H1 (cell line): ENCODE measurements at regions not wholly inside any gene's neighbourhood (a gene's known extent, or its start where the extent isn't known, plus 50 kb on each side); places are given as distances from the start of the nearest gene placed in this dataset.

ENCODE experiments used
- CTCF ChIA-PET: fragments of 300-600 bp; sonication (Branson Sonifier 250); formaldehyde crosslinking; loops from one replicate; lab custom pipeline; 2021; ENCODE audit not compliant: partially characterized antibody; lab: Charles Lee
- POLR2A ChIA-PET: fragments of 300-600 bp; sonication (Branson Sonifier 250); formaldehyde crosslinking; loops from one replicate; lab custom pipeline; 2021; ENCODE audit warnings: inconsistent platforms; ENCODE audit not compliant: partially characterized antibody; lab: Charles Lee
- DNase-seq, 2 experiments: peaks; one replicate each; pipeline versions ENCODE4 v3.0.0 to v3.0.0-alpha.2; 2010 to 2022; ENCODE audit warnings: low spot score in 2 of 2, low read depth in 1 of 2, mixed read lengths in 1 of 2
- FAIRE-seq: peaks from 2 replicates; lab custom pipeline; 2011; peaks lifted over from hg19 to GRCh38; lab: Jason Lieb, UNC
- H2AFZ ChIP-seq: 2 replicates; pipeline ENCODE4 v1.8.1; 2012; ENCODE audit warnings: low read length, inconsistent platforms
- H2AK5ac ChIP-seq: 2 replicates; pipeline ENCODE4 v1.6.1; 2013; ENCODE audit warnings: low read depth, low read length
- H2BK120ac ChIP-seq: replicated peaks from 2 replicates; pipeline ENCODE3; 2013; ENCODE audit warnings: low read depth, low read length, inconsistent platforms
- H2BK12ac ChIP-seq: 2 replicates; pipeline ENCODE4 v1.6.1; 2013; ENCODE audit warnings: low read depth, low read length
- H2BK15ac ChIP-seq: 2 replicates; pipeline ENCODE4 v1.6.1; 2013; ENCODE audit warnings: low read length
- H2BK20ac ChIP-seq: 2 replicates; pipeline ENCODE4 v1.6.1; 2013; ENCODE audit warnings: low read length
- H2BK5ac ChIP-seq: 2 replicates; pipeline ENCODE4 v1.6.1; 2013; ENCODE audit warnings: low read depth, low read length
- H3K14ac ChIP-seq: 2 replicates; pipeline ENCODE4 v1.6.1; 2013; ENCODE audit warnings: inconsistent platforms; ENCODE audit not compliant: insufficient read length
- H3K18ac ChIP-seq: 2 replicates; pipeline ENCODE4 v1.6.1; 2013; ENCODE audit warnings: low read length; ENCODE audit errors: extremely low read depth
- H3K23ac ChIP-seq: 2 replicates; pipeline ENCODE4 v1.6.1; 2013; ENCODE audit warnings: inconsistent platforms; ENCODE audit not compliant: insufficient read length
- H3K23me2 ChIP-seq: 2 replicates; pipeline ENCODE4 v1.6.1; 2013; ENCODE audit warnings: low read depth, low read length
- H3K27ac ChIP-seq: 2 replicates; pipeline ENCODE4 v1.6.1; 2011; ENCODE audit warnings: low read depth, low read length, inconsistent platforms
- H3K27me3 ChIP-seq, 4 experiments: replicated peaks in 1 of 4; 1 replicate in 1 of 4; 2 replicates in 3 of 4; pipeline versions ENCODE4 v1.6.1 to v1.8.1; 2011 to 2013; ENCODE audit warnings: low read length in 3 of 4, mild to moderate bottlenecking in 3 of 4, inconsistent platforms in 2 of 4, mixed read lengths in 2 of 4, moderate library complexity in 1 of 4; ENCODE audit not compliant: control insufficient read depth in 3 of 4, insufficient read depth in 3 of 4; ENCODE audit errors: extremely low read depth in 1 of 4
- H3K36me3 ChIP-seq, 4 experiments: 2 replicates each; pipeline versions ENCODE4 v1.6.1 to v1.8.1; 2011 to 2013; ENCODE audit warnings: mild to moderate bottlenecking in 4 of 4, low read length in 3 of 4, moderate library complexity in 2 of 4, control low read depth in 1 of 4, inconsistent platforms in 1 of 4; ENCODE audit not compliant: insufficient read depth in 4 of 4, control insufficient read depth in 2 of 4
- H3K4ac ChIP-seq: replicated peaks from 2 replicates; pipeline ENCODE3; 2013; ENCODE audit warnings: low read length, low read depth, mixed read lengths, inconsistent platforms; ENCODE audit not compliant: insufficient read length
- H3K4me1 ChIP-seq, 4 experiments: replicated peaks in 1 of 4; 1 replicate in 1 of 4; 2 replicates in 3 of 4; pipeline versions ENCODE4 v1.6.1 to v1.8.1; 2011 to 2013; ENCODE audit warnings: low read length in 3 of 4, inconsistent platforms in 2 of 4, mixed read lengths in 1 of 4; ENCODE audit not compliant: insufficient read depth in 4 of 4, control insufficient read depth in 3 of 4
- H3K4me2 ChIP-seq, 2 experiments: 2 replicates each; pipeline versions ENCODE4 v1.6.1 to v1.8.1; 2011 to 2013; ENCODE audit warnings: low read depth in 2 of 2, low read length in 2 of 2, control low read depth in 1 of 2, inconsistent platforms in 1 of 2, mild to moderate bottlenecking in 1 of 2; ENCODE audit not compliant: insufficient read depth in 1 of 2
- H3K4me3 ChIP-seq, 4 experiments: fragments of 200-600, 300-600 bp in 1 of 4; sonication (generic), shearing (Covaris generic), sonication (Bioruptor Twin) in 1 of 4; 2 replicates each; pipeline versions ENCODE4 v1.5.1 to v1.8.1; 2011 to 2016; ENCODE audit warnings: low read length in 4 of 4, low read depth in 3 of 4, control low read depth in 2 of 4, inconsistent platforms in 2 of 4, mild to moderate bottlenecking in 2 of 4, mixed read lengths in 1 of 4, moderate library complexity in 1 of 4; ENCODE audit not compliant: insufficient read depth in 2 of 4; ENCODE audit errors: extremely low read depth in 1 of 4
- H3K56ac ChIP-seq: replicated peaks from 2 replicates; pipeline ENCODE3; 2013; ENCODE audit warnings: low read depth, mild to moderate bottlenecking, mixed read lengths, low read length, inconsistent platforms; ENCODE audit not compliant: insufficient read length
- H3K79me1 ChIP-seq: 2 replicates; pipeline ENCODE4 v1.6.1; 2013; ENCODE audit warnings: low read depth, low read length, control low read depth
- H3K79me2 ChIP-seq, 2 experiments: 2 replicates each; pipeline versions ENCODE4 v1.6.1 to v1.8.1; 2012 to 2013; ENCODE audit warnings: low read length in 2 of 2, mild to moderate bottlenecking in 2 of 2, inconsistent platforms in 1 of 2; ENCODE audit not compliant: insufficient read depth in 2 of 2, control insufficient read depth in 1 of 2
- H3K9ac ChIP-seq, 4 experiments: replicated peaks in 1 of 4; 1 replicate in 1 of 4; 2 replicates in 3 of 4; pipeline versions ENCODE4 v1.6.1 to v1.8.1; 2011 to 2013; ENCODE audit warnings: low read depth in 3 of 4, low read length in 3 of 4, control low read depth in 2 of 4, mild to moderate bottlenecking in 2 of 4, moderate library complexity in 2 of 4, inconsistent platforms in 1 of 4; ENCODE audit errors: extremely low read depth in 1 of 4
- H3K9me3 ChIP-seq, 2 experiments: 2 replicates each; pipeline versions ENCODE4 v1.6.1 to v1.8.1; 2012 to 2013; ENCODE audit warnings: mild to moderate bottlenecking in 2 of 2, moderate library complexity in 2 of 2, control low read depth in 1 of 2, inconsistent platforms in 1 of 2, low read depth in 1 of 2, low read length in 1 of 2, mixed read lengths in 1 of 2; ENCODE audit not compliant: insufficient read depth in 2 of 2
- H4K20me1 ChIP-seq, 2 experiments: replicated peaks in 1 of 2; 2 replicates each; pipeline versions ENCODE3 to v1.8.1; 2011 to 2013; ENCODE audit warnings: inconsistent platforms in 2 of 2, low read length in 2 of 2, mild to moderate bottlenecking in 1 of 2; ENCODE audit not compliant: insufficient read depth in 2 of 2, control insufficient read depth in 1 of 2
- H4K5ac ChIP-seq: 2 replicates; pipeline ENCODE4 v1.6.1; 2013; ENCODE audit warnings: low read length, low read depth, mixed read lengths, inconsistent platforms; ENCODE audit not compliant: insufficient read length
- H4K8ac ChIP-seq: 2 replicates; pipeline ENCODE4 v1.8.0; 2013; ENCODE audit warnings: mild to moderate bottlenecking, moderate library complexity, low read length, inconsistent platforms; ENCODE audit not compliant: insufficient read depth; ENCODE audit errors: extremely low read depth
- H4K91ac ChIP-seq: replicated peaks from 2 replicates; pipeline ENCODE3; 2013; ENCODE audit warnings: low read length, mixed read lengths, inconsistent platforms; ENCODE audit not compliant: insufficient read length
- CEBPB ChIP-seq: IDR thresholded peaks from 2 replicates; pipeline ENCODE4 v1.6.1; 2012; ENCODE audit warnings: low read depth, low read length
- SIN3A ChIP-seq, 2 experiments: IDR thresholded peaks in 1 of 2; conservative IDR thresholded peaks in 1 of 2; 2 replicates each; pipeline ENCODE4 v1.6.1; 2011 to 2012; ENCODE audit warnings: low read length in 2 of 2, improper control_type of control experiment in 1 of 2, low read depth in 1 of 2, mild to moderate bottlenecking in 1 of 2
- WGBS, 2 experiments: shearing (Covaris generic) in 1 of 2; methylation state at CpG; one replicate each; pipeline versions ENCODE4 v1.1.6 to v1.1.7; 2013 to 2015; ENCODE audit warnings: low lambda C conversion rate in 2 of 2, mixed read lengths in 2 of 2, inconsistent platforms in 1 of 2, low coverage in 1 of 2, missing lambda C conversion rate in 1 of 2; ENCODE audit not compliant: insufficient replicate concordance in 2 of 2, insufficient coverage in 1 of 2, insufficient read length in 1 of 2; ENCODE audit errors: extremely low coverage in 1 of 2, missing lambda C conversion rate in 1 of 2; 5-methylcytosine and 5-hydroxymethylcytosine counted together

- H3K4me3 ChIP-seq: no peak overlapping the region
Observed at GRCh38 chr1:34617321-34618118, 137.3 kb upstream of the GJB5 start.

More at GRCh38 chr1:34617321-34618118, 137.3 kb upstream of the GJB5 start:
- ChIA-PET POLR2A (no interaction called here), CTCF (interaction anchor here (0.6 to 5.2 kb wide), 6 partner anchors 13 to 157 kb away, joined by 3 to 18 read pairs (median 4); no protein-coding TSS in a partner anchor)
- H2BK20ac ChIP-seq: no peak overlapping the region
- H3K4me2 ChIP-seq: no peak overlapping the region
- H3K36me3 ChIP-seq: no peaks in the 10 kb centered on the region
- no peak overlapping the region for H2AK5ac ChIP-seq
- no peaks in the 10 kb centered on the region for H3K4me1 ChIP-seq
- H2BK12ac ChIP-seq: no peak overlapping the region
- no peak overlapping the region for H3K56ac ChIP-seq
- H3K23me2 ChIP-seq: no peaks in the 10 kb centered on the region
- H2BK120ac ChIP-seq: no peak overlapping the region
- no peak overlapping the region for H3K14ac ChIP-seq
- no peak for FAIRE-seq
- H3K27me3 ChIP-seq: no peaks in the 10 kb centered on the region; a peak in 2 of 7 replicates
- WGBS, 2 experiments: 86% methylated on average over 7 of the region's 7 CpGs; no CpG with 5 or more reads in 1 of the 2 experiments
- H3K4ac ChIP-seq: no peak overlapping the region
- no peak overlapping the region for H3K23ac ChIP-seq
- H2AFZ ChIP-seq: no peak overlapping the region
- peak; percentile 67; the same call in 1 of the 2 replicates for TF ChIP-seq CEBPB
- TF ChIP-seq SIN3A (conservative IDR thresholded peaks at IDR 0.05 in 1 of 2, IDR thresholded peaks at IDR 0.05 in 1 of 2; ENCODE audit: low read depth in 1 of 2, low read length in 2 of 2): no peak
- no peak overlapping the region for H3K27ac ChIP-seq
- no peak overlapping the region for H4K8ac ChIP-seq
- H4K5ac ChIP-seq: no peak overlapping the region
- DNase-seq: no peak
- no peak overlapping the region for H2BK15ac ChIP-seq
- no peaks in the 10 kb centered on the region for H3K79me2 ChIP-seq
- H3K79me1 ChIP-seq: no peaks in the 10 kb centered on the region
- H4K91ac ChIP-seq: no peak overlapping the region
- H3K9me3 ChIP-seq: no peaks in the 10 kb centered on the region
- no peak overlapping the region for H2BK5ac ChIP-seq
- H3K9ac ChIP-seq: no peak overlapping the region
- H3K18ac ChIP-seq: no peak overlapping the region
- H4K20me1 ChIP-seq: no peaks in the 10 kb centered on the region
